ENCODE measurements at regions not wholly inside any gene's neighbourhood (a gene's known extent, or its start where the extent isn't known, plus 50 kb on each side); places are given as distances from the start of the nearest gene placed in this dataset.

DNA sequence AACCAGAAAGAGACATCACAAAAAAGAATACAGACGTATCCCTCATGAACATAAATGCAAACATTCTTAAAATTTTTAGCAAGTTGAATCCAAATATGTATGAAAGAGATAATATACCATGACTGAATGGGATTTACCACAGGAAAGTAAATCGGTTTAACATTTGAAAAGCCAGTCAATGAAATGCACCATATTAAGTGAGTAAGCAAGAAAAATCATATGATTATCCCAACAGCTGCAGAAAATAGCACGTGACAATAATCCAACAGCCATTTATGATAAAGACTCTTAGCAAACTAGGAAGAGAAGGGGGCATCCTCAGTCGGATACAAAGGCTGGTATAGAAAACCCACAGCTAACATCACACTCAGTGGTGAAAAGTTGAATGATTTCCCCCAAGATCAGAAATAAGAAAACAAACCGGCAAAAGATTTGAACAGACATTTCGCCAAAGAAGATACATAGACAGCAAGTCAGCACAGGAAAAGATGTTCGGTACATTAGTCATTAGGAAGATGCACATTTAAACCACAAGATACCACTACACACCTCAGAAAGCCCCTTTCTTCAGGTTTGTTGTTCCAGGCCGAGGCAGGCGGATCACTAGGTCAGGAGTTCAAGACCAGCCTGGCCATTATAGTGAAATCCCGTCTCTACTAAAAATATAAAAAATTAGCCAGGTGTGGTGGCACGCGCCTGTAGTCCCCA, 144.3 kb downstream of the INHBB start:
- Histone ChIP-seq H3K4me1 (no peaks in the 10 kb centered on the region), H3K27ac (no peak overlapping the region), H3K27me3 (no peaks in the 10 kb centered on the region), H3K36me3 (no peaks in the 10 kb centered on the region), H3K4me3 (no peak overlapping the region), H3K9me3 (no peaks in the 10 kb centered on the region)
- DNase-seq, result no peak
- TF ChIP-seq POLR2A (IDR thresholded peaks at IDR 0.05), result no peak
- TF ChIP-seq, protein P1, sequence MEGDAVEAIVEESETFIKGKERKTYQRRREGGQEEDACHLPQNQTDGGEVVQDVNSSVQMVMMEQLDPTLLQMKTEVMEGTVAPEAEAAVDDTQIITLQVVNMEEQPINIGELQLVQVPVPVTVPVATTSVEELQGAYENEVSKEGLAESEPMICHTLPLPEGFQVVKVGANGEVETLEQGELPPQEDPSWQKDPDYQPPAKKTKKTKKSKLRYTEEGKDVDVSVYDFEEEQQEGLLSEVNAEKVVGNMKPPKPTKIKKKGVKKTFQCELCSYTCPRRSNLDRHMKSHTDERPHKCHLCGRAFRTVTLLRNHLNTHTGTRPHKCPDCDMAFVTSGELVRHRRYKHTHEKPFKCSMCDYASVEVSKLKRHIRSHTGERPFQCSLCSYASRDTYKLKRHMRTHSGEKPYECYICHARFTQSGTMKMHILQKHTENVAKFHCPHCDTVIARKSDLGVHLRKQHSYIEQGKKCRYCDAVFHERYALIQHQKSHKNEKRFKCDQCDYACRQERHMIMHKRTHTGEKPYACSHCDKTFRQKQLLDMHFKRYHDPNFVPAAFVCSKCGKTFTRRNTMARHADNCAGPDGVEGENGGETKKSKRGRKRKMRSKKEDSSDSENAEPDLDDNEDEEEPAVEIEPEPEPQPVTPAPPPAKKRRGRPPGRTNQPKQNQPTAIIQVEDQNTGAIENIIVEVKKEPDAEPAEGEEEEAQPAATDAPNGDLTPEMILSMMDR (IDR thresholded peaks at IDR 0.05), result no peak

DNA sequence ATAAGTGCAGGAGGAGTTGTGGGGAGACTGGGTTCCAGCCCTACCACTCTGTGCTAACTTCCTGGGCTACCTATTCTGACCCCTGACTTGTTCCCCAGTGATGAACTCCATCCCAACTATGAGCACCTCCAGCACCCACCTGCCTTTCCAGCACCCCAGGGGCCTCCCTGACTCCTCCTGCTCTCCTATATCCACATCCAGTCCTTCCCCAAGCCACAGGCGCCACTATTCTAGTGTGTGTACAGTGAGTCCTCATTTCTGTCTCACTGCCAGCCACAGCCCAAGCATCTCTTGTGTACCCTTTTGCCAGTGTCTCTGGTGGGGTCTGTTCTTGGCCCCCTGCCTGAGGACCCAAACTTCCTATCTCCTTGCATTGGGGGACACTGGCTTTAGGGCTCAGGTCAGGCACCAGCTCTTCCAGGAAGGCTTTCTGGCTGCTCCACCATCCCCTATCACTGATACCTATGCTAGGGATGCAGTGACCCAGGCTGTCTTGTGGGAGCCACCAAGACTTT, 145.2 kb downstream of the INHBB start:
- Histone ChIP-seq H3K4me3 (no peak overlapping the region), H3K27me3 (no peaks in the 10 kb centered on the region), H3K27ac (no peak overlapping the region), H3K9me3 (no peaks in the 10 kb centered on the region), H3K36me3 (no peaks in the 10 kb centered on the region), H3K4me1 (no peaks in the 10 kb centered on the region)
- TF ChIP-seq, protein P1 (IDR thresholded peaks at IDR 0.05), result no peak
- TF ChIP-seq POLR2A (IDR thresholded peaks at IDR 0.05), result no peak
- DNase-seq, result peak in 1 of 3 donors; percentile 10

DNA sequence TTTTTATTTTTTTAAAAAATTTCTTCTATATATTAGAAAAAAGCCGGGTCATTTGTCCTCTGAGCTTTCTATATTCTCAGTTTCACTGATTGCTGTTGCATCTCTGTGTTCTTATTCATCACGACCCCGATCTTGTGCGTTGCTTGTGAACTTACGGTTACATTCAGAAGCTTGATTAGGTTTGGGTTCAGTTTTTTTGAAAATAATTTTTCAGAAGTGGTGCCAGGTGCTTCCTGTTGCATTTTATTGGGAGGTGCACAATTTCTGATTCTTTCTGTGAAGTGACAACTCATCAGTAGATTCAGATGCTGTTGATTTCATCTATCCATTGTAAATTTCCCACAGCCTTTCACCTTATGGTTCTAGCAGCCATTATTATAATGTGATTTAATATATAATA, 147.3 kb downstream of the INHBB start:
- no peak for TF ChIP-seq POLR2A (IDR thresholded peaks at IDR 0.05)
- TF ChIP-seq, protein P1 (IDR thresholded peaks at IDR 0.05), result no peak
- no peak overlapping the region for H3K27ac ChIP-seq
- H3K9me3 ChIP-seq, result no peaks in the 10 kb centered on the region
- H3K36me3 ChIP-seq, result no peaks in the 10 kb centered on the region
- H3K27me3 ChIP-seq, result no peaks in the 10 kb centered on the region
- no peak for DNase-seq
- H3K4me1 ChIP-seq, result no peaks in the 10 kb centered on the region
- no peak overlapping the region for H3K4me3 ChIP-seq

DNA sequence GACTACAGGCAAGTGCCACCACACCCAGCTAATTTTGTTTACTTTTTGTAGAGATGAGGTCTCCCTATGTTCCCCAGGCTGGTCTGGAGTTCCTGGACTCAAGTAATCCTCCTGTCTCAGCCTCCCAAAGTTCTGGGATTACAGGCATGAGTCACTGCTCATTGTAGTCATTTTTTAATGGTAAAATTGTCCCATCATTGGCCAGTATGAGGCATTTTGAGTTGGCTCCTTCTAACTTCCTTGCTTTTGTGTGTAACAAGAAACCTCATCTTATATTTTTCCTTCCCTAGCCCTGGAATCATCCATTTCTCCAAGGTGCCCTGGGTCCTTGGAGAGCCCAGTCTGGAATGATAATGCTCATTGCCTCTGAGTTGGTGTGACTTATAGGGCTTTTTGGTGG, 148.5 kb downstream of the INHBB start:
- DNase-seq, result no peak
- H3K36me3 ChIP-seq, result no peaks in the 10 kb centered on the region
- H3K4me1 ChIP-seq, result no peaks in the 10 kb centered on the region
- no peak for TF ChIP-seq POLR2A (IDR thresholded peaks at IDR 0.05)
- TF ChIP-seq, protein P1 (IDR thresholded peaks at IDR 0.05), result no peak
- H3K27ac ChIP-seq, result no peak overlapping the region
- H3K4me3 ChIP-seq, result no peak overlapping the region
- H3K9me3 ChIP-seq, result no peaks in the 10 kb centered on the region
- no peaks in the 10 kb centered on the region for H3K27me3 ChIP-seq

DNA sequence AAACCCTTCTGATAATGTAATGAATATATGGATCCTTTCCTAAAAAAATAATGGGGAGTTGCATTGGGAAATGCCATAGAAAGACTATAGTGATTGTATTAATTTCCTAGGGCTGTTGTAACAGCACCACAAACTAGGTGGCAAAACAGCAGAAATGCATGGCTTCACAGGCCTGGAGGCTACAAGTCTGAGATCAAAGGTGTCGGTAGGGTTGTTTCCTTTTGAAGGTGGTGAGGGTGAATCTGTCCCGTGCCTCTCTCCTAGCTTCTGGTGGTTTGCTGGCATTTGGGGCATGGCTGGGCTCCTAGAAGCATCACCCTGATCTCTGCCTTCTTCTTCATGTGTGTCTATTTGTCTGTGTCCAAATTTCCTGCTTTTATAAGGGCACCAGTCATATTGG, 149.7 kb downstream of the INHBB start:
- Histone ChIP-seq H3K9me3 (no peaks in the 10 kb centered on the region), H3K4me1 (no peaks in the 10 kb centered on the region), H3K27ac (no peak overlapping the region), H3K36me3 (no peaks in the 10 kb centered on the region), H3K27me3 (no peaks in the 10 kb centered on the region), H3K4me3 (no peak overlapping the region)
- peak in 1 of 3 donors; percentile 5 for DNase-seq
- TF ChIP-seq, protein P1 (IDR thresholded peaks at IDR 0.05), result no peak
- no peak for TF ChIP-seq POLR2A (IDR thresholded peaks at IDR 0.05)
